ENCODE measurements at regions not wholly inside any gene's neighbourhood (a gene's known extent, or its start where the extent isn't known, plus 50 kb on each side); places are given as distances from the start of the nearest gene placed in this dataset.
"Not testable (repeated sequence)": the region's sequence is repeated elsewhere in the genome, so short reads cannot be mapped to it uniquely, and the experiment has no call there.

DNA sequence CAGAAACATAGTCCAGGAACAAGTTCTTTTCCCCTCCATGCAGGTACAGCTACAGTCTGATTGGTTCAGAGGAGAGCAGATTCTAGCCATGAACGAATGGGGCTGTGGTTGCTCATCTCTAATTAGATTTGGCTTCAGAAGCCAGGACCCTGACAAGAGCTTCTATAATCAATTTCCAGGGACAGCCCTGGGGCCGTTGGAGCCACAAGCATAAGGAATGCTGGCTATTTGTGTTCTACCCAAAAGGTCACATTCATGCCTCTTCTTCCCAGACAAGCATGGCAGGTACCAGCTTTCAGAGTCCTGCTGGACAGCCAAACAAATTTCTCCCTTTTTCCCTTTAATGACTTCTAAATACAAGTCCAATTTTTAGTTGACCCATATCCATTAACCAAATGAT, 215.5 kb upstream of the LRTM1 start:
- Histone ChIP-seq H3K4me1 (no peaks in the 10 kb centered on the region), H3K27me3 (peaks cover 4% of the 10 kb centered on the region; the same call in 1 of the 2 replicates), H3K36me3 (no peaks in the 10 kb centered on the region), H3K9me3 (no peaks in the 10 kb centered on the region), H3K4me3 (ENCODE audit: low read depth, low read length) (no peak overlapping the region)
- no peak for DNase-seq
- TF ChIP-seq, protein P1, sequence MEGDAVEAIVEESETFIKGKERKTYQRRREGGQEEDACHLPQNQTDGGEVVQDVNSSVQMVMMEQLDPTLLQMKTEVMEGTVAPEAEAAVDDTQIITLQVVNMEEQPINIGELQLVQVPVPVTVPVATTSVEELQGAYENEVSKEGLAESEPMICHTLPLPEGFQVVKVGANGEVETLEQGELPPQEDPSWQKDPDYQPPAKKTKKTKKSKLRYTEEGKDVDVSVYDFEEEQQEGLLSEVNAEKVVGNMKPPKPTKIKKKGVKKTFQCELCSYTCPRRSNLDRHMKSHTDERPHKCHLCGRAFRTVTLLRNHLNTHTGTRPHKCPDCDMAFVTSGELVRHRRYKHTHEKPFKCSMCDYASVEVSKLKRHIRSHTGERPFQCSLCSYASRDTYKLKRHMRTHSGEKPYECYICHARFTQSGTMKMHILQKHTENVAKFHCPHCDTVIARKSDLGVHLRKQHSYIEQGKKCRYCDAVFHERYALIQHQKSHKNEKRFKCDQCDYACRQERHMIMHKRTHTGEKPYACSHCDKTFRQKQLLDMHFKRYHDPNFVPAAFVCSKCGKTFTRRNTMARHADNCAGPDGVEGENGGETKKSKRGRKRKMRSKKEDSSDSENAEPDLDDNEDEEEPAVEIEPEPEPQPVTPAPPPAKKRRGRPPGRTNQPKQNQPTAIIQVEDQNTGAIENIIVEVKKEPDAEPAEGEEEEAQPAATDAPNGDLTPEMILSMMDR (IDR thresholded peaks at IDR 0.05; ENCODE audit: low read depth, low read length), result no peak

- H3K27me3 ChIP-seq; DNase-seq; H3K9me3 ChIP-seq; H3K36me3 ChIP-seq; H3K4me3 ChIP-seq (ENCODE audit: low read depth, low read length); H3K4me1 ChIP-seq: not testable (repeated sequence)
These were observed 208.4 kb upstream of the LRTM1 start for GRCh38 chr3:55136291-55136690.

DNA sequence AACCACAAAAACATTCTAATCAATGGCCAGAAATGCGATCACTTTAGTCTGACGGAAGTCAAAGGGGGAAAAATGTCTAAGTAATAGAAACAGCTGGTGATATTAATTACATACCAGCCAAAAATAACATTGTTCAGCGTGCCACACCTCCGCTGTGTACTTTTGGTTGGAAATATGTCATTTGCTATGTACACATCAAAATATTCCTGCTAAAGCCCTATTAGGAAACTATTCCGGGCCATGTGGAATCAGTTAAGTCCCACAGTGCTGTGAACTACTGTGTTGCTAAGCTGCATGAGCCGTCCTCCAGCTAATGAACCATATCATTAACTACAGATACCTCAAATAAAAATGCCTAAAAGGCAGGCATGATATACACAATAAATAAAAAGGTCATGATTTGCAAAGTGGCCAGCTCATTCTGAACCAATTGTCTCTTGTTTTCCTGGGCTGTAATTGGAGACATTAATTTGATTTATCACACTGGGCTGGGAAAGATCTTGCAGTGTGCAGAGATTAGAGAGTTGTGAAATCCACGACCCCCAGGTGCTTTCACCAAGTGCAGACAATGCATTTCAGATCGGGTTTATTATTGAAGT, 200.5 kb upstream of the LRTM1 start:
- no peaks in the 10 kb centered on the region for H3K27me3 ChIP-seq
- TF ChIP-seq, protein P1 (IDR thresholded peaks at IDR 0.05; ENCODE audit: low read depth, low read length), result no peak
- no peaks in the 10 kb centered on the region for H3K36me3 ChIP-seq
- no peaks in the 10 kb centered on the region for H3K9me3 ChIP-seq
- no peaks in the 10 kb centered on the region for H3K4me1 ChIP-seq
- peak; percentile 15 for DNase-seq
- no peak overlapping the region for H3K4me3 ChIP-seq (ENCODE audit: low read depth, low read length)

DNA sequence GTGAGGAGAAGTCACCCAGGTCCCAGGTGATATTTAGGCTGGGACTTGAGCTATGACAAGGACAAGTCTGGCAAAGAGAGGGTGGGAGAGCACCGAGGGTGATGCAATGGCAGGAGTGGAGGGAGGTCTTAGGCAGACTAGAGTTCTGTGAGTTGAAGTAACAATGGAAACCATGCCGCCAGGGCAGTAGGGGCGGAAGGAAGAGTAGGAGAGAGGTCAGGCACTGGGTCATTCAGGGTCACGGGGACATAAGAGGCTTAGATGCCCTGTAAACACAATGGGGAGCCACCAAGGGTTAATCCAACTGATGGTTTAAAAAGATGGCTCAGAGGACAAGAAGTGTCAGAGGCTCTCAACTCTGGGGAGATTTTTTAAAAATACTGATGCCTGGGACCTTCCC, 199.7 kb upstream of the LRTM1 start:
- DNase-seq, result no peak
- no peak overlapping the region for H3K4me3 ChIP-seq (ENCODE audit: low read depth, low read length)
- TF ChIP-seq, protein P1 (IDR thresholded peaks at IDR 0.05; ENCODE audit: low read depth, low read length), result no peak
- H3K9me3 ChIP-seq, result no peaks in the 10 kb centered on the region
- H3K27me3 ChIP-seq, result no peaks in the 10 kb centered on the region
- H3K36me3 ChIP-seq, result no peaks in the 10 kb centered on the region
- no peaks in the 10 kb centered on the region for H3K4me1 ChIP-seq

DNA sequence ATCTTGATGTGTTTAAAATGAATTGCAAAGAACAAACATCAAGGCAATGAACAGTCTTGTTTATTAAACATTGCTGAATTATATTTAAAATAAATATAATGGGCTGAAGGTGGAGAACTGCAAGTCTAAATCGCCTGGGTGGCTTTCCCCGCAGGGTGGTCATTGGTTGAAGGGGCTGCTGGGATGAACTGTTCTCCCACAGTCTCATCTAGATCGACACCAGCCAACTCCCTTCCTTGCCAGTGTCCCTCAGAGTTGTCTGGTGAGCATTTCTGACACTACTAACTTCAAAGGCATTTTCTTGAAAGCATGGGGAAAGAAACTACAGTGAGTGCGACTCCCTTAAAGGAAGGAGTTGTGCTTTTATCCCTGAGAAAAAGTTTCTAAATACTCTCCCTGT, 196.5 kb upstream of the LRTM1 start:
- no peaks in the 10 kb centered on the region for H3K27me3 ChIP-seq

More for the DNA sequence above, 196.5 kb upstream of the LRTM1 start:
- DNase-seq, result no peak
- TF ChIP-seq, protein P1 (IDR thresholded peaks at IDR 0.05; ENCODE audit: low read depth, low read length), result no peak
- Histone ChIP-seq H3K9me3 (no peaks in the 10 kb centered on the region), H3K4me1 (no peaks in the 10 kb centered on the region), H3K36me3 (no peaks in the 10 kb centered on the region), H3K4me3 (ENCODE audit: low read depth, low read length) (no peak overlapping the region)
